ENCODE measurements at regions not wholly inside any gene's neighbourhood (a gene's known extent, or its start where the extent isn't known, plus 50 kb on each side); places are given as distances from the start of the nearest gene placed in this dataset.
"Not testable (repeated sequence)": the region's sequence is repeated elsewhere in the genome, so short reads cannot be mapped to it uniquely, and the experiment has no call there.

- Mint-ChIP-seq H3K36me3 (no peaks in the 10 kb centered on the region), H3K9me3 (peaks cover 0 to 33% (median 0%) of the 10 kb centered on the region in 9 donors), H3K27me3 (peaks cover 0 to 17% (median 0%) of the 10 kb centered on the region in 5 donors), H3K4me1 (peaks cover 0 to 2% (median 0%) of the 10 kb centered on the region in 4 donors), H3K27ac (no peak overlapping the region), H3K4me3 (no peak overlapping the region)
- ATAC-seq, result no peak
- no peak for DNase-seq
- POLR2A ChIA-PET, result no interaction called here
These were observed 528.1 kb downstream of the KIF20B start for GRCh38 chr10:90229486-90229885.

GRCh38 chr10:90233805-90234204, 532.4 kb downstream of the KIF20B start:
- POLR2A ChIA-PET, ATAC-seq, H3K27ac Mint-ChIP-seq, DNase-seq, H3K4me3 Mint-ChIP-seq, H3K4me1 Mint-ChIP-seq, H3K36me3 Mint-ChIP-seq: not testable (repeated sequence)
- Mint-ChIP-seq H3K27me3 (peaks cover 0 to 17% (median 0%) of the 10 kb centered on the region in 5 donors), H3K9me3 (peaks cover 0 to 49% (median 4%) of the 10 kb centered on the region in 9 donors)

GRCh38 chr10:90245623-90246022, 544.2 kb downstream of the KIF20B start:
- Mint-ChIP-seq H3K9me3 (peaks cover 0 to 4% (median 0%) of the 10 kb centered on the region in 9 donors), H3K4me3 (no peak overlapping the region), H3K36me3 (no peaks in the 10 kb centered on the region), H3K27me3 (peaks cover 0 to 6% (median 0%) of the 10 kb centered on the region in 5 donors), H3K4me1 (no peaks in the 10 kb centered on the region), H3K27ac (no peak overlapping the region)
- no peak for DNase-seq
- ATAC-seq, result no peak
- POLR2A ChIA-PET, result no interaction called here

GRCh38 chr10:90250784-90251183, 549.4 kb downstream of the KIF20B start:
- H3K36me3 Mint-ChIP-seq, H3K4me3 Mint-ChIP-seq, H3K9me3 Mint-ChIP-seq, ATAC-seq, H3K27me3 Mint-ChIP-seq, DNase-seq, H3K4me1 Mint-ChIP-seq, POLR2A ChIA-PET, H3K27ac Mint-ChIP-seq: not testable (repeated sequence)

- Mint-ChIP-seq H3K36me3 (no peaks in the 10 kb centered on the region), H3K4me3 (no peak overlapping the region), H3K9me3 (peaks cover 0 to 15% (median 0%) of the 10 kb centered on the region in 9 donors), H3K27me3 (peaks cover 0 to 3% (median 2%) of the 10 kb centered on the region in 5 donors), H3K27ac (no peak overlapping the region), H3K4me1 (no peaks in the 10 kb centered on the region)
- DNase-seq (no peak), ATAC-seq (no peak)
- POLR2A ChIA-PET, result no interaction called here
These were observed 568.3 kb downstream of the KIF20B start for GRCh38 chr10:90269699-90270098.

GRCh38 chr10:90274721-90275468, 573.5 kb downstream of the KIF20B start:
- DNase-seq (no peak), ATAC-seq (no peak)
- H3K27ac Mint-ChIP-seq, result no peak overlapping the region
- no peak overlapping the region for H3K4me3 Mint-ChIP-seq
- peaks cover 0 to 3% (median 0%) of the 10 kb centered on the region in 5 donors for H3K27me3 Mint-ChIP-seq
- H3K9me3 Mint-ChIP-seq, result peaks cover 0 to 7% (median 0%) of the 10 kb centered on the region in 9 donors
- POLR2A ChIA-PET, result no interaction called here
- H3K4me1 Mint-ChIP-seq, result no peaks in the 10 kb centered on the region
- H3K36me3 Mint-ChIP-seq, result no peaks in the 10 kb centered on the region

- Mint-ChIP-seq H3K4me1 (no peaks in the 10 kb centered on the region), H3K27me3 (peaks cover 0 to 3% (median 0%) of the 10 kb centered on the region in 5 donors), H3K27ac (no peak overlapping the region), H3K36me3 (no peaks in the 10 kb centered on the region), H3K9me3 (peaks cover 0 to 7% (median 0%) of the 10 kb centered on the region in 9 donors), H3K4me3 (no peak overlapping the region)
- ATAC-seq (no peak), DNase-seq (no peak)
- POLR2A ChIA-PET, result no interaction called here
These were observed 575.6 kb downstream of the KIF20B start for GRCh38 chr10:90276894-90277475.

GRCh38 chr10:90286406-90286805, 571.4 kb downstream of the HTR7 start:
- ATAC-seq (no peak), DNase-seq (no peak)
- Mint-ChIP-seq H3K4me3 (no peak overlapping the region), H3K36me3 (no peaks in the 10 kb centered on the region), H3K27me3 (peaks cover 2 to 20% (median 7%) of the 10 kb centered on the region in 5 donors), H3K27ac (peak overlapping the region in 1 of 10 donors; percentile 67), H3K4me1 (no peaks in the 10 kb centered on the region), H3K9me3 (no peaks in the 10 kb centered on the region)
- POLR2A ChIA-PET, result no interaction called here

GRCh38 chr10:90286941-90287340, 570.9 kb downstream of the HTR7 start:
- DNase-seq (no peak), ATAC-seq (no peak)
- Mint-ChIP-seq H3K36me3 (no peaks in the 10 kb centered on the region), H3K4me3 (no peak overlapping the region), H3K4me1 (no peaks in the 10 kb centered on the region), H3K9me3 (no peaks in the 10 kb centered on the region), H3K27me3 (peaks cover 2 to 20% (median 7%) of the 10 kb centered on the region in 5 donors), H3K27ac (peak overlapping the region in 1 of 10 donors; percentile 67)
- POLR2A ChIA-PET, result no interaction called here

- DNase-seq (no peak), ATAC-seq (no peak)
- Mint-ChIP-seq H3K36me3 (no peaks in the 10 kb centered on the region), H3K4me1 (no peaks in the 10 kb centered on the region), H3K4me3 (no peak overlapping the region), H3K27ac (no peak overlapping the region), H3K9me3 (no peaks in the 10 kb centered on the region), H3K27me3 (peaks cover 2 to 20% (median 7%) of the 10 kb centered on the region in 5 donors)
- POLR2A ChIA-PET, result no interaction called here
These were observed 569.4 kb downstream of the HTR7 start for GRCh38 chr10:90288391-90288933.

- DNase-seq, result no peak
- H3K27ac Mint-ChIP-seq, result no peak overlapping the region
These were observed 568.8 kb downstream of the HTR7 start for GRCh38 chr10:90289037-90289436.

GRCh38 chr10:90293616-90294015, 564.2 kb downstream of the HTR7 start:
- DNase-seq (no peak), ATAC-seq (no peak)
- H3K27ac Mint-ChIP-seq, result no peak overlapping the region
- H3K4me1 Mint-ChIP-seq, result no peaks in the 10 kb centered on the region
- no peaks in the 10 kb centered on the region for H3K36me3 Mint-ChIP-seq
- H3K9me3 Mint-ChIP-seq, result peaks cover 0 to 2% (median 0%) of the 10 kb centered on the region in 9 donors
- POLR2A ChIA-PET, result no interaction called here
- H3K27me3 Mint-ChIP-seq, result peaks cover 0 to 19% (median 0%) of the 10 kb centered on the region in 5 donors
- H3K4me3 Mint-ChIP-seq, result no peak overlapping the region

More at GRCh38 chr10:90289037-90289436, 568.8 kb downstream of the HTR7 start:
- ATAC-seq, result no peak
- Mint-ChIP-seq H3K27me3 (peaks cover 2 to 20% (median 7%) of the 10 kb centered on the region in 5 donors), H3K4me3 (no peak overlapping the region), H3K4me1 (no peaks in the 10 kb centered on the region), H3K36me3 (no peaks in the 10 kb centered on the region), H3K9me3 (no peaks in the 10 kb centered on the region)
- POLR2A ChIA-PET, result no interaction called here

- ATAC-seq, H3K27ac Mint-ChIP-seq, H3K4me1 Mint-ChIP-seq, H3K4me3 Mint-ChIP-seq, DNase-seq, H3K36me3 Mint-ChIP-seq, H3K9me3 Mint-ChIP-seq, POLR2A ChIA-PET: not testable (repeated sequence)
- H3K27me3 Mint-ChIP-seq, result peaks cover 0 to 18% (median 0%) of the 10 kb centered on the region in 5 donors
These were observed 562.9 kb downstream of the HTR7 start for GRCh38 chr10:90294821-90295540.
